ENCODE measurements at regions not wholly inside any gene's neighbourhood (a gene's known extent, or its start where the extent isn't known, plus 50 kb on each side); places are given as distances from the start of the nearest gene placed in this dataset.

DNA sequence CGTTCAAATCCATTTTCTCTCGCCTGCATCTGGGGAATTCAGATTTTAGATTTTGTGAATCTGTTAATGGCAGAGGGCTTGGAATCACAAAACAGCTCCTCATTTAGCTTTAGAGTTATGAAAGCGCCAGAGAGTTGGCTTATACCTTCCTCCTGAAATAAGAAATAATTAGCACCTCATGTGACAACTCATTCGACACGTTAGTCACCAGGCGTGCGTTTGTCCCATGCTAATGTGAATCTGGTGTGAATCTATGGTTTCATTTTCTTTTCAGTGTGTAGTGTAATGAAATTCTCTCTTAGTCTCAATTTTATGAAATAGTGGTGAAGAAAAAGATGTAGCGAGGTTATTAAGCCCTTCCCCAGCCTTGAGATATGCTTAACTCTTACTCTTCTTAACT, 89.4 kb downstream of the EDEM1 start:
- no peak for ATAC-seq
- TF ChIP-seq TCF4 (CRISPR knock-in tag; IDR thresholded peaks at IDR 0.05; ENCODE audit: borderline replicate concordance): no peak
- TF ChIP-seq OSR1 (CRISPR knock-in tag; IDR thresholded peaks at IDR 0.05): no peak
- no peak for TF ChIP-seq CREB5 (CRISPR knock-in tag; IDR thresholded peaks at IDR 0.05; ENCODE audit: low read depth)
- no peak for TF ChIP-seq ISL1 (CRISPR knock-in tag; IDR thresholded peaks at IDR 0.05)
- no peak for TF ChIP-seq ZFP30 (CRISPR knock-in tag; IDR thresholded peaks at IDR 0.05)
- TF ChIP-seq PATZ1 (CRISPR knock-in tag; IDR thresholded peaks at IDR 0.05; ENCODE audit: borderline replicate concordance): no peak
- no peak for TF ChIP-seq SNAI2 (CRISPR knock-in tag; IDR thresholded peaks at IDR 0.05)
- TF ChIP-seq, protein P1, sequence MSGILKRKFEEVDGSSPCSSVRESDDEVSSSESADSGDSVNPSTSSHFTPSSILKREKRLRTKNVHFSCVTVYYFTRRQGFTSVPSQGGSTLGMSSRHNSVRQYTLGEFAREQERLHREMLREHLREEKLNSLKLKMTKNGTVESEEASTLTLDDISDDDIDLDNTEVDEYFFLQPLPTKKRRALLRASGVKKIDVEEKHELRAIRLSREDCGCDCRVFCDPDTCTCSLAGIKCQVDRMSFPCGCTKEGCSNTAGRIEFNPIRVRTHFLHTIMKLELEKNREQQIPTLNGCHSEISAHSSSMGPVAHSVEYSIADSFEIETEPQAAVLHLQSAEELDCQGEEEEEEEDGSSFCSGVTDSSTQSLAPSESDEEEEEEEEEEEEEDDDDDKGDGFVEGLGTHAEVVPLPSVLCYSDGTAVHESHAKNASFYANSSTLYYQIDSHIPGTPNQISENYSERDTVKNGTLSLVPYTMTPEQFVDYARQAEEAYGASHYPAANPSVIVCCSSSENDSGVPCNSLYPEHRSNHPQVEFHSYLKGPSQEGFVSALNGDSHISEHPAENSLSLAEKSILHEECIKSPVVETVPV (CRISPR knock-in tag; IDR thresholded peaks at IDR 0.05): no peak
- TF ChIP-seq RARB (CRISPR knock-in tag; IDR thresholded peaks at IDR 0.05): no peak
- TF ChIP-seq, protein P2, sequence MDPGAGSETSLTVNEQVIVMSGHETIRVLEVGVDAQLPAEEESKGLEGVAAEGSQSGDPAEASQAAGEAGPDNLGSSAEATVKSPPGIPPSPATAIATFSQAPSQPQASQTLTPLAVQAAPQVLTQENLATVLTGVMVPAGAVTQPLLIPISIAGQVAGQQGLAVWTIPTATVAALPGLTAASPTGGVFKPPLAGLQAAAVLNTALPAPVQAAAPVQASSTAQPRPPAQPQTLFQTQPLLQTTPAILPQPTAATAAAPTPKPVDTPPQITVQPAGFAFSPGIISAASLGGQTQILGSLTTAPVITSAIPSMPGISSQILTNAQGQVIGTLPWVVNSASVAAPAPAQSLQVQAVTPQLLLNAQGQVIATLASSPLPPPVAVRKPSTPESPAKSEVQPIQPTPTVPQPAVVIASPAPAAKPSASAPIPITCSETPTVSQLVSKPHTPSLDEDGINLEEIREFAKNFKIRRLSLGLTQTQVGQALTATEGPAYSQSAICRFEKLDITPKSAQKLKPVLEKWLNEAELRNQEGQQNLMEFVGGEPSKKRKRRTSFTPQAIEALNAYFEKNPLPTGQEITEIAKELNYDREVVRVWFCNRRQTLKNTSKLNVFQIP (CRISPR knock-in tag; IDR thresholded peaks at IDR 0.05; ENCODE audit: borderline replicate concordance, low read depth): no peak
- TF ChIP-seq, protein P3, sequence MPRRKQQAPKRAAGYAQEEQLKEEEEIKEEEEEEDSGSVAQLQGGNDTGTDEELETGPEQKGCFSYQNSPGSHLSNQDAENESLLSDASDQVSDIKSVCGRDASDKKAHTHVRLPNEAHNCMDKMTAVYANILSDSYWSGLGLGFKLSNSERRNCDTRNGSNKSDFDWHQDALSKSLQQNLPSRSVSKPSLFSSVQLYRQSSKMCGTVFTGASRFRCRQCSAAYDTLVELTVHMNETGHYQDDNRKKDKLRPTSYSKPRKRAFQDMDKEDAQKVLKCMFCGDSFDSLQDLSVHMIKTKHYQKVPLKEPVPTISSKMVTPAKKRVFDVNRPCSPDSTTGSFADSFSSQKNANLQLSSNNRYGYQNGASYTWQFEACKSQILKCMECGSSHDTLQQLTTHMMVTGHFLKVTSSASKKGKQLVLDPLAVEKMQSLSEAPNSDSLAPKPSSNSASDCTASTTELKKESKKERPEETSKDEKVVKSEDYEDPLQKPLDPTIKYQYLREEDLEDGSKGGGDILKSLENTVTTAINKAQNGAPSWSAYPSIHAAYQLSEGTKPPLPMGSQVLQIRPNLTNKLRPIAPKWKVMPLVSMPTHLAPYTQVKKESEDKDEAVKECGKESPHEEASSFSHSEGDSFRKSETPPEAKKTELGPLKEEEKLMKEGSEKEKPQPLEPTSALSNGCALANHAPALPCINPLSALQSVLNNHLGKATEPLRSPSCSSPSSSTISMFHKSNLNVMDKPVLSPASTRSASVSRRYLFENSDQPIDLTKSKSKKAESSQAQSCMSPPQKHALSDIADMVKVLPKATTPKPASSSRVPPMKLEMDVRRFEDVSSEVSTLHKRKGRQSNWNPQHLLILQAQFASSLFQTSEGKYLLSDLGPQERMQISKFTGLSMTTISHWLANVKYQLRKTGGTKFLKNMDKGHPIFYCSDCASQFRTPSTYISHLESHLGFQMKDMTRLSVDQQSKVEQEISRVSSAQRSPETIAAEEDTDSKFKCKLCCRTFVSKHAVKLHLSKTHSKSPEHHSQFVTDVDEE (CRISPR knock-in tag; IDR thresholded peaks at IDR 0.05): no peak
- TF ChIP-seq ESRRG (CRISPR knock-in tag; IDR thresholded peaks at IDR 0.05): no peak
- no peak for TF ChIP-seq TOX (CRISPR knock-in tag; IDR thresholded peaks at IDR 0.05; ENCODE audit: borderline replicate concordance)
- TF ChIP-seq PPARA (CRISPR knock-in tag; IDR thresholded peaks at IDR 0.05; ENCODE audit: borderline replicate concordance): no peak

DNA sequence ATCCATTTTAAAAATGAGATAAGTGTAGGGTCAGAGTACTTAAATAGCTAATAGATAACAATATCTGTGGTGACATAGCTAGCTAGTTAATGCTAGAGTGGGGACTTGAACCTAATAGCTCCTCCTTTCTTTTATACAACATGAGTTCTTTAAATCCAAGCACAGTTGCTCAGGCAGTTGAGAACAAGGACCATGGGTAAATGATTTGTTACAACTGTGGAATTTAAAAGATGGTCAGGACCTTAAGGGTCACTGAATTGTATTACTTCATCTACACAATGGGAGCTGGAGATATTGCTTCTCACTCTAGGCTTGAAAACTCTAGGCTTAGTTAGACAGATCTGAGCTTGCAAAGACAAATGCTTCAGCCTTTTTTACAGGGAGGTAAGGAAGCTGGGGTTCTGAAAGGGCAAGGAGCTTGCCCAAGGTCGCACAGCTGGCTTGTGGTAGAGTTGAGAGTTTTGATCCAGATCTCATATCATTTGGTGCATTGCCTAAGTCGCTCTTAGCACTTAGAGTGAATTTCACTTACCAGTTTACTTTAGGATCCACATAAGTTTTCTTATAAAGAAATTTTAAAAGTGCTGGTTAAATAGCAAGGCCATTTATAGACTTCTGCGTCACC, 90.2 kb downstream of the EDEM1 start:
- TF ChIP-seq ARNTL (CRISPR knock-in tag; IDR thresholded peaks at IDR 0.05; ENCODE audit: borderline replicate concordance, low read depth) (no peak), PATZ1 (CRISPR knock-in tag; IDR thresholded peaks at IDR 0.05; ENCODE audit: borderline replicate concordance) (no peak), PPARA (CRISPR knock-in tag; IDR thresholded peaks at IDR 0.05; ENCODE audit: borderline replicate concordance) (no peak), OSR1 (CRISPR knock-in tag; IDR thresholded peaks at IDR 0.05) (no peak), ZFP30 (CRISPR knock-in tag; IDR thresholded peaks at IDR 0.05) (no peak), ZC3H10 (CRISPR knock-in tag; IDR thresholded peaks at IDR 0.05) (no peak), RARB (CRISPR knock-in tag; IDR thresholded peaks at IDR 0.05) (no peak), SNAI2 (CRISPR knock-in tag; IDR thresholded peaks at IDR 0.05) (no peak), ZNF8 (CRISPR knock-in tag; IDR thresholded peaks at IDR 0.05) (no peak), ZNF70 (CRISPR knock-in tag; IDR thresholded peaks at IDR 0.05) (no peak), ZFP3 (CRISPR knock-in tag; IDR thresholded peaks at IDR 0.05) (no peak), BACH2 (CRISPR knock-in tag; IDR thresholded peaks at IDR 0.05; ENCODE audit: borderline replicate concordance) (no peak), TOX (CRISPR knock-in tag; IDR thresholded peaks at IDR 0.05; ENCODE audit: borderline replicate concordance) (no peak)
- TF ChIP-seq, protein P1 (CRISPR knock-in tag; IDR thresholded peaks at IDR 0.05): no peak
- TF ChIP-seq, protein P2 (CRISPR knock-in tag; IDR thresholded peaks at IDR 0.05; ENCODE audit: borderline replicate concordance, low read depth): no peak
- TF ChIP-seq, protein P3 (CRISPR knock-in tag; IDR thresholded peaks at IDR 0.05): no peak
- ATAC-seq: no peak
